HG03135 (cell line): ENCODE measurements at regions not wholly inside any gene's neighbourhood (a gene's known extent, or its start where the extent isn't known, plus 50 kb on each side); places are given as distances from the start of the nearest gene placed in this dataset.

Source experiments
- ATAC-seq: cut with Tn5 transposase; IDR thresholded peaks from one replicate; pipeline ENCODE4 v1.9.1; 2021; ENCODE audit warnings: mild to moderate bottlenecking, moderate library complexity; ENCODE audit not compliant: unreplicated experiment

- ATAC-seq: no peak
Measured at GRCh38 chr20:39152126-39152525, 190.0 kb downstream of the DHX35 start.

GRCh38 chr20:39150501-39150900 lies 188.4 kb downstream of the DHX35 start:
- no peak for ATAC-seq

- ATAC-seq: no peak
Measured at GRCh38 chr20:39146394-39146793, 184.2 kb downstream of the DHX35 start.

- no peak for ATAC-seq
Measured at GRCh38 chr20:39145921-39146320, 183.8 kb downstream of the DHX35 start.

- no peak for ATAC-seq
Measured at GRCh38 chr20:39144757-39145156, 182.6 kb downstream of the DHX35 start.

- no peak for ATAC-seq
Measured at GRCh38 chr20:39142407-39143096, 180.4 kb downstream of the DHX35 start.

- no peak for ATAC-seq
Measured at GRCh38 chr20:39137299-39137698, 175.2 kb downstream of the DHX35 start.

- no peak for ATAC-seq
Measured at GRCh38 chr20:39136798-39137197, 174.7 kb downstream of the DHX35 start.

GRCh38 chr20:39135885-39136544 lies 173.9 kb downstream of the DHX35 start:
- no peak for ATAC-seq

GRCh38 chr20:39133201-39133600 lies 171.1 kb downstream of the DHX35 start:
- ATAC-seq: no peak

- ATAC-seq: no peak
Measured at GRCh38 chr20:39132511-39132910, 170.4 kb downstream of the DHX35 start.

- no peak for ATAC-seq
Measured at GRCh38 chr20:39132093-39132492, 169.9 kb downstream of the DHX35 start.

GRCh38 chr20:39130627-39131026 lies 168.5 kb downstream of the DHX35 start:
- ATAC-seq: no peak

- ATAC-seq: no peak
Measured at GRCh38 chr20:39129523-39129922, 167.4 kb downstream of the DHX35 start.

GRCh38 chr20:39124064-39124463 lies 161.9 kb downstream of the DHX35 start:
- no peak for ATAC-seq

- no peak for ATAC-seq
Measured at GRCh38 chr20:39123185-39123557, 161.0 kb downstream of the DHX35 start.

- no peak for ATAC-seq
Measured at GRCh38 chr20:39117491-39117890, 155.3 kb downstream of the DHX35 start.

- no peak for ATAC-seq
Measured at GRCh38 chr20:39116020-39116419, 153.9 kb downstream of the DHX35 start.

GRCh38 chr20:39112178-39112743 lies 150.1 kb downstream of the DHX35 start:
- ATAC-seq: no peak

- no peak for ATAC-seq
Measured at GRCh38 chr20:39111359-39112177, 149.4 kb downstream of the DHX35 start.

- no peak for ATAC-seq
Measured at GRCh38 chr20:39110819-39111136, 148.6 kb downstream of the DHX35 start.
